NCI-H187 (cell line): ENCODE measurements at regions not wholly inside any gene's neighbourhood (a gene's known extent, or its start where the extent isn't known, plus 50 kb on each side); places are given as distances from the start of the nearest gene placed in this dataset.
"Not testable (repeated sequence)": the region's sequence is repeated elsewhere in the genome, so short reads cannot be mapped to it uniquely, and the experiment has no call there.

Experiments
- DNase-seq, 2 experiments: peaks; one replicate each; lab custom pipeline; 2025; lab: John Stamatoyannopoulos, UW

DNA sequence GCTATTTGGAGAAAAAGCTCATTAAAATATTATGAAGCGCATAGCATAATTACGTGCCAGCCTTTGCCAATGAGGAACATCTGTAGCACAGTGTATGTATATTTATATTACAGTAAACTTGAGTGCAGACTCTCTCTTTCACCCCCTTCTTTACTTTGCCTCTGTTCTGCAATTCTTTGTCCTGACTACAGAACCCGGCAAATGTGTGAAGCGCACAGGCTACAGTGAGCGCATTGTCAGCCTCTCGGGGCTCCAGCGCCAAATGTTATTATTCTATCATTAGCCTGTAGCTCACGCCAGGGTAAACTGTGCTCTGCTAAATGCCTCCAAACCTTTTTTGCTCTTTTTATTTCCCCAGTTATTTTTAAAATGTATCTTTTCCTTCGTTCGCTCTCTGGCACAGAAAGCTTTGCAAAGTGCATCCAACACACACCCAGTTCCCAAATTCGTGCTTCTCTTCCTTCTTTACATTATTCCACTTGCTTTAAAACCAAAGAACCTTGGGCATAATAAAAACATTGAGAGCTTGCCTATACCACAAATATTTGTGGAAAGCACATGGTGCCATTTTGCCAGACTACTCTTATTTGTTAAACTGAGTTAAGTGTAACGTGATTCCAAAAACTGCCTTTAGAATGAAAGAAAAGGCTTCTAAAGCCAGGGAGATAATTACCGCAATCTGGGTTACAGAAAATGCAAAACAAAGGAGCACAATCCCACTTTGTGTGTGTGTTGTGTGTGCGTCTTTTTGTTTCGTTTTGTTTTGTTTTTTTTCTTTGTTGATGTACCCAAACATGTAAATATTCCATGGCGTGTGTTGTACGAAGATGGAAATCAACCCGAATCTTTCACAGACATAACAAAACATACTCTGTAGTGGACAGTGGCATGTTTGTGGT, 164.1 kb upstream of the MPDZ start:
- DNase-seq: no peak

DNA sequence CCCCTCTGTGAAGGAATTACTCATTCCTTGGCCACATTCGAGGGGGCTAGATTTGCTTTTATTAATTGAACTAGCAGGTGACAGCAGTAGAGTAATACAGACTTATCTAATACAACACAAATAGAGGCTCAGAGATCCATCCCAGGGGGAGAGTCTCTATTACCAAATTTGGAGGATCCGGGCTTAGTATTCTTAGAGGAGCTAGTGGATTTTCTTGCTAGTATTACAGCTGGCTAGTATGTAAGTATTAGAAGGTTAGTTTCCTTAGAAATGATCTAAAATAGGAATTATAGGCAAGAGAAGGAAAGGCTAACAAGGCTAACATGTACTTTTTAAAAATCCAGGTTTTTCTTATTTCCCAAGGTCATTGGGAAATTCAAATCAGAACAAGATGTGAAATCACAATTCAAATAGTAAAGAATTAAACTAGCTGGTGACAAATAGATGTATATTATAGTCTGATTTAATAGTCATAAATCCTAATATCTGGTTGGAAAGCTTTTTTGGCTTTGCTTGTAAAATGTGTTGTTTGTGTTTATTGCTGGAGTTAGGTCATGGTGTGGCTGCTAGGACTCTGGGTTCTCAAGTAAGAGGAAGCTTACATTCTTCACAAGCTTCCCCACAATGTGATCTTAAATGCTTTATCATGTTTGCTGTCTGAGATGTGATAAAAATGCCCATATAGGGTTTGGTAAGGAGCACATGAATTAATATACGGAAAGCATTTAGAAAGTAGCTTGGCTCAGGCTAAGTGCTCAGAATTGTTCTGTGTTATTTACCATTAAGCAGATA, 160.4 kb upstream of the MPDZ start:
- DNase-seq: no peak

DNA sequence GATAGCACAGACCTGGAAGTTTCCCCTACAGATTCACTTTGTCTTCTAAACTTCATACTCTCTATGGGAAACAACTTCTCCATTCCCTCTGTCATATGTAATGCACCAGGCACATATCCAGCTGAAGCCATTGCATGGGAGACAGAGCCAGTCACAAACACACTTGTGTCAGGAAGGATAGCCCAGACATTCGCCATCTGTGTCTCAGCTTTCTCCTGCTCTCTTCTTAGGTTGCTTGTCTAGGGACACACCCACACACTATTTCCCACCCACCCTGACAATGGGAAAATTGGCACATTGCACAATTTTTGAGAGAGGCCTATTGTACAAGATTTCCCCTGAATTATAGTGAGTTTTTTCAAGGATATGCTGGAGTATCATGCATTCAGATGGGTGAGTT, 158.4 kb upstream of the MPDZ start:
- no peak for DNase-seq

DNA sequence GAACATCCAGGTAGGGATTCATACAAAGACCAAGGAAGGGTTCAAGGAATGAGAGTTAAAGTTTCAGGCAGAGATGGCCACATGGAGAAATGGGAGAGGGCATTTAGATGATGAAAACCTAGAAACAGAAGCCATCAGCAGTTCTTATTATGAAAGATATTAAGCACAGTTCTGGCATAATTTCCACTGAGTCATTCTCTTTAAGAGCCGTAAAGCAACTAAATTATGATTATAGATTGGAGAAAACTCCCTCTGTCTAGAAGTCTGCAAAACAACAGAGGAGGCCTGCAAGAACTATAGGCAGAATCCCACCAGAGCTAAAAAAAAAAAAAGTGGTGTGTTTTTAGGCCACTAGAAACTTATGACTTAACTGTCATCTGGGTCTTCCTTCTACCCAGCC, 157.1 kb upstream of the MPDZ start:
- DNase-seq: no peak

DNA sequence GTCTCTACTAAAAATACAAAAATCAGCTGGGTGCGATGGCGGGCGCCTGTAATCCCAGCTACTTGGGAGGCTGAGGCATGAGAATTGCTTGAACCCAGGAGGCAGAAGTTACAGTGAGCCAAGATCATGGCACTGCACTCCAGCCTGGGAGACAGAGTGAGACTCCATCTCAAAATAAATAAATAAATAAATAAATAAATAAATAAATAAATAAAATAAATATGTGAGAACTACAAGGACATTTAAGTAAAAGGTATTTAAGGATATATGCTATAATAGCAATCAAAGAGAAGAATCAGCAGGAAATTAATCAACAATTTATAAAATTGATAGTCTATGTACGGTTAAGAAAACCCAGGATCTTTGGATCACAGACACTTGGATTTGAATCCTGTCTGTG, 154.0 kb upstream of the MPDZ start:
- not testable (repeated sequence) for DNase-seq

DNA sequence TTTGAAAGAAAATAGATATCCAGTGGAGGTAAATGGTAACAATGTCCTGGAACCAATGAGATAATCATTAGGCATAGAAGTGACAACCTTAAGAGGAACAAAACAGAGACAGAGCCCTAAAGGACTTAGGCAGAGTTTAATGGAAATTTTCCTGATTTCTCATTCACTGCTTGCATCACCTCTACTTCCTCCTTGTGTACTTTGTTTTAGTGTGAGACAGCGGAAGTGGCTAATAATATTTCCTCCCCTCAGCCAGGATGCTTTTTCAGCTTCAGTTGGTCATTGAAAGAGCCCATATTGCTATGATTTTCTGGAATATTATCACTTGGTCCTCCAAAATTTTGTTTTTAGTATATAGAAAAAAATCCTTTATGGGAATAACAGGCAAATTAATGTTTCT, 153.4 kb upstream of the MPDZ start:
- DNase-seq: no peak

DNA sequence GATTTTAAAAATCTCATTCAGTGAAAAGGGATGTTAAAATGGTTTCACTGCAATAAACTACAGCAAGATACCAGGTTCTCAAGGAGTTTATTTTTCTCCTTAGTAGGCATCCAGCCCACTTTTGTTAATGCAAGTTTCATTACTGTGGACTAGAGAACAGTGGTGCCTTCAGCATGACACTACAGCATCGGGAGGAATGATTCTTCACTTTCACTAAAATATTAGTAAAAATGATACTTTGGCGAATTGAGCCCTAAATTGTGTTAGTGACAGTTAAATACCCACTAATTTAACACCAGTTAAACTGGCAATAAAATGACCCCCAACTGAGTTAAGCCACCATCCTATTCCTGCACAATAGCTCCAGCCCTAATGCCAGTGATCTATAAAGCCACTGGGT, 152.2 kb upstream of the MPDZ start:
- DNase-seq: no peak

DNA sequence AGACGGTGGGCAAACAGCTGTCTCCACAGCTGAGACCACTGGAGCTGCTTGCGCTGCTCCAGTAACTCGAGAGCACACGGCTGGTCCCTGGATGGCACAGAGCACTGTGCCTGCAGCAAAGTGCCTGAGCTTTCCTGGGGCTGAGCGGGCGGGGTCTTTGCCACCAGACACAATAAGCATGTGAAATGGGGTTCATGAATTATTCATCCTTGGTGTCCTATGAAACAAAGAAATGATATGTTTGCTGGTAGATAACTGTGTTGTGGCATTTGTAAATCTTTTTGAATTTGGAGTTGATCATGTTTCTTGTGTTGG, 151.7 kb upstream of the MPDZ start:
- DNase-seq: no peak

DNA sequence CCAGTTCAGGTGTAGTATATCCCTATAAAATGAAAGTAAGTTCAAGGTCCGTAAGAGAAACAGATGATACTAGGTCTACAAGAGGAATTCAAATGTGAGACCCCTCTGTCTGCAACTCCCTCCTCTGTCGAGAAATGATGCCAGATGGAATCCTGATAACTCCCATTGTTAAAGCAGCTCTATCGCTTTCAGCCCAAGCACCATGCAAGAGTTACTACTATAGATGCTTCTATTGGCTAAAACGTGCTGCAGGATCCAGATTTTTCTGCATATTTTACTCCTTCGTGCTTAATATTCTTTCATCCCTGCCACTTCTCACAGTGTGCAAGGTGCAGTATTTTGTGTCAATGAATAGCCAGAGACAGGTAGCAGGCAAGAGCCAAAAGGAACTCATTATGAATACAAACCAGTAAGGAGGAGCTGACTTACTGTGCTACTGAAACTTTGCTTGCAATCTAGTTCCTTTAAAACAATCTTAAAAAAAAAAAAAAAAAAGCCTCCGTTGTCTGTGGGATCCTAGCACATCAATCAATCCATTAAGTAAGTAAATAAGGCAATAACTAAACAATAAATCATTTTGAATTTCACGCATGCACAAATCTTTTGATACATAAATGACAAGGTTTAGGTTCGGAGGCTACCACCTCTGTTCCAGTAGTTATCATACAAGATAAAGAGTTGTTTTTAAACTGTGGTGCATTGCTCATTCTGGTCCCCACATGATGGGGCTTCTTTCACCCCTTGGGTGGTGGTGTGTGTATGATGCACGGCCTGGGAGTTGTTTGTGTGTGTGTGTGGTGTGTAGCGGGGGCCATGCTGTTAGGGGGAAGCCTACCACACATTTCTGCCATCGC, 151.1 kb upstream of the MPDZ start:
- no peak for DNase-seq

DNA sequence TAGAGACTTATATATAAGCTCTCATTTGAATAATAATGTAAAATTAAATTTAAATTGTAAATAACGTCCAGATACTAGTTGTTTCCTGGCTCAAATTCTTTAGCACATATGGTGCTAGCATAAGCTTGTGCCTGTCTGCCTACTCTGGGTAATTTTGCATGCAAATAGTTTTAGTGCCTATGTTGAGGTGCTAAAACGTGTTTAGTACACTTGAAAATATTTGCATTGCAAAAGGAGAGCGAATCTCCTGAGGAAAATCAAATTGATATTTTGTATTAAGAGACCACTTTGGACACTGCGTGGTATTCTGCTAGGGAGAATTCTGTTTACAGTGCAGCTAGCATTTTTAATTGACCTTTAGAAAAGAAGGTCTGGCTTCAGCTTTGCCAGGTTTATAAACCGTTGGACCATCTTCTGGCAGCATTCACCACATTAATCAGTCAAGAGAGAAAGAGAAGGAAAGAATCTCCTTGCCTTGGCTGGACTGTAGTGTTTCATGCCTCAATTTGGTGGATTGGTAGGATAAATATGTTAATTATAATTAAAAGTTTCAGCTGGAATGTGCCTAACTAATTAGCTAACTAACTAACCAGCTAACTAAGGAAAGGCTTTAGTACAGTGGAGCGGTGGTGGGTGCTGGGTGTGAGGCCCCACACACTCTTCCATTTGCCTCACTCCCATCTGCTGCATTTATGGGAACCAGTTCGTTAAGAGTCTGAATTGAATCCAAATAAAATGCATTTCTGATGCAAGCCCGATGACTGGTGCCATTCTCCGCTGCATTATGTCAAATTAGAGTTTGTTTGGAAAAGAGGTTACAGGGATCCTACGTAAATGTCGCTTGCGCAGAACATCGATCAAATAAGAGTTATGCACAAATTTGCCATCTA, 150.1 kb upstream of the MPDZ start:
- no peak for DNase-seq

DNA sequence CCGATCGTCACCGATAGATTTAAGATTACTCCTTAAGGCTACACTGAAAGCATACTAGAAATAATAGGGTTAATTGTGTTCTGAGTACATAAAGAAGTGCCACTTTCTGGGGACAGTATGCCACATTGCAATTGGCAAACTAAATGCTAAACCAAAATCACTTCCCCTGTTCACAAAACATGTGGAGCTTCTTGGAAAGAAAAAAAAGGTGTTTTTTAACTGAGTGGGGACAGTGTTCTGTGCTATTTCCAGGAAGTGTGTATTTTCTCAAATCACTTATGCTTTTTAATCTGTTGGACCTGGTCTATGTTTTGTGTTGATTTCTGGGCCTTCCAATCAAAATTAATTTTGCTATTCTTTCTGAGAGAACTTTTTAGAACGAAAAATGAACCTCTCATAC, 149.3 kb upstream of the MPDZ start:
- no peak for DNase-seq

DNA sequence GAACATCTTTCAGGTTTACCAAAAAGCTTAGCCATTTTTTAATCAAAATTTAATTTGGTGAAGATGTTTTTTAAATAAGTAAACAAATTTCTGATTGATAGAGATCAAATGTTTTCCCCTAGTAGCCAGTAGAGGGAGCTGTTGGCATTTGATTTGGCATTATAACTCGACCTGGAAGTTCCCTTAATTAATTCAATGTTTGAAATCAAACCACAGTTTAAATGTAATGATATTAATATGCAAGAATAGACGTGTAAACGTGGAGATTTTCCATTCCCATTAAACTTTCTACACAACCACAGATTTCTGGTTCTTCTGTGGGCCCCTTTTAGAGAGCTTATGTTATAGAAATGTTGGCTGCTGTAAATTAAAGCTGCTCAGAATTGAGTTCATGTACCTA, 148.1 kb upstream of the MPDZ start:
- peak; percentile 2 to 10 for DNase-seq

DNA sequence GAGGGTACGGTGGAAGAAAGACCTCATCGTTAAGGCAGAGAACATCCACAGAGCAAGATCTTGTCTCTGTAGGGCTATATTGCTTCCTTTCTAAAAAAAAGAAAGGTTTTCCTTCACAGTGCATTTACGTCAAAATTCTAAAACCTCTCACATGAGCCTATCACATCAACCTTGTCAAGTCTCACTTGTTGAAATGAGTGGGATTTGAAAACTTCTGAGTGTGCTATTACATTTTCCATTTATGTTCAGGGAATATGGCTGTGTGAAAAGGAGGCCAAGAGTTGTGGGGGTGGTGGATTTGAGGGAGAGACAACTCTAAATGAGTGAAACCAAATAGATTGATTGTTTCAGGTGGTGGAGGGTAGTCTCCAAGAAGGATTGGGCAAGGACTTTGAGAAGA, 147.1 kb upstream of the MPDZ start:
- no peak for DNase-seq

DNA sequence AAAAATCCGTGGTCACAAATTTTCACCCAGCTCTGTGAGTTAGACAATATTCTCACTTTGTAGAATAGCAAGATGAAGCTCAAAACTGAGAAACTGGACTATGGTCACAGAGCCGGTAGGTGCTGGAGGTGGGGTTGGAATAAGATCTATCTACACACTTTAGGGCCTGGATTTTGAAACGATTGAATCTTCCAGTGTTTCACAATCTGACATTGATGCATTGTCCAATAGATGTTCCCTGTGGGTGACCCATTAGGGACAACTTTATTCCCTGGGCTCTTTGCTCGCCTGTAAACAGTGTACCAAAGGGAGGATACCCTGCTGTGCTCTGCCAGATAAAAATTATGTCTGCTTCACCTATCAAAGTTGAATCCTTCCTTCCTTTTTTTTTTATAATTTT, 145.4 kb upstream of the MPDZ start:
- DNase-seq: no peak

DNA sequence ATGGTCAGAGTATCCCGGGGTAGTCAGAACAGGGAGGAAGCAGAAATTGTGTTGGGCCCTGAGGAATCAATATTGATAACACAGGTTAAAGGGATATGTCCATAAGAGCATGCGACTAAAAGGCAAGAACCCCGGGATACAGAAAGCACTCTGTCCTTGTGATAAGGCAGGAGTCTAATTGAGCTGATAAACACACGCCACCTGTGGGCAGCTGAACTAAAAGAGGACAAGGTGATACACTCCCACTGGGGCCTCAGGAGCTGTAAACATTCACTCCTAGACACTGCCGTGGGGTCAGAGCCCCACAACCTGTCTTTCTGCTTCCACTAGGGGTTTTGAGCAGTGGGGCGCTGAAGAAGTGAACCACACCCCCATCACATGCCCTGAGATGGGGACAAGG, 144.7 kb upstream of the MPDZ start:
- DNase-seq: no peak

DNA sequence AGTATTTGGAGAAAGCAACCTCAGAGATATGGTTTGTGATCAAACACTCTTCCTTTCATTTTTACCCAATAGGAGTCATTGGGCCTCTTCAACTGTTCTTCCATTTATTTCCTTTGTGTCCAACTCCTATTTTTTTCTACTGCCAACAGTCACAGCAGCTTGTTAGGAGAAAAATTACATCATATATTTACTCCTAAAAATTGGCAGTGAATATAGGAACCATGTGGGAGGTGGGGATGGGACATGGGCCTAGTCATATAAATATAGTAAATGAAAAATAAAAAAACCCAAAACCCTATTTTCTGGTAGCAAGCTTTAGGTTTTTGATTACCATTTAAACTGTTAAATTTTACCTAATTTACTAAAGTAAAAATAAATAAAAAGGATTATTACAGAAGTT, 134.9 kb upstream of the MPDZ start:
- DNase-seq: no peak

DNA sequence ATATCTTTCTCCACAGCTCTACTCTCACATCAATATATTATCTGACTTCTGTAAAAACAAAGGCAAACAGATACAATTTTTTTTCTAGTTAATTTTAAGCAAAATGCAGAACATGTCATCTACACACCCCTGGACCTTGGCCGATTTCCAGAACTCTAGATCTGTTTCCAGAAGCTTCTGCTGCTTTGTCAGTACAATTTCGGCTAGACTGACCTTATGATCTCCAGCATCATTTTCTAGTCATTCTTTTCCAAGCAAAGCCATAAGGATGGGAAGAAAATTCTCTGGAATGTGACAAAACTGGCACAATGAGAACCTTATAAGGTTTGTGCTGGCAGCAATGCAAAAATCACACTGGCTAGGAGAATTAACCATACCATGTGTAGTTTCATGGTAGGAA, 132.8 kb upstream of the MPDZ start:
- DNase-seq: no peak

DNA sequence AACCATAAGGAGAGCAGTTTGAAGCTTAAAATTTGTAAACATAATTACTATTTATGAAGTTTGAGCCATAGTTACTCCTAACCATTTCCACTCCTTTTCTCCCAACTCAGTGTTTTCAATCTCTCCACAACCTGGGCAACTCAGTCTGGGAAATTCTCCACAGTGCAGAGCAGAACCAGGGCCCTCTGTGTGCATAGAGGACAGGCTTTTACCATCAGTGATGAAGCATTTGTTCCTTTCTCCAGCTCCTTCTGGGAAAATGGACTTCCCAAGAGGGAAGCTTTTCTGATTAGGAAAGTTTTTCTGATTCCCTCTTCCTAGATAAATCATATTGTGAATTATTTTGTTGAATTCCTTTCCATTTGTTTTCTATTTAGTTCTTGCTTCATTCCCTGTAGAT, 132.3 kb upstream of the MPDZ start:
- no peak for DNase-seq

DNA sequence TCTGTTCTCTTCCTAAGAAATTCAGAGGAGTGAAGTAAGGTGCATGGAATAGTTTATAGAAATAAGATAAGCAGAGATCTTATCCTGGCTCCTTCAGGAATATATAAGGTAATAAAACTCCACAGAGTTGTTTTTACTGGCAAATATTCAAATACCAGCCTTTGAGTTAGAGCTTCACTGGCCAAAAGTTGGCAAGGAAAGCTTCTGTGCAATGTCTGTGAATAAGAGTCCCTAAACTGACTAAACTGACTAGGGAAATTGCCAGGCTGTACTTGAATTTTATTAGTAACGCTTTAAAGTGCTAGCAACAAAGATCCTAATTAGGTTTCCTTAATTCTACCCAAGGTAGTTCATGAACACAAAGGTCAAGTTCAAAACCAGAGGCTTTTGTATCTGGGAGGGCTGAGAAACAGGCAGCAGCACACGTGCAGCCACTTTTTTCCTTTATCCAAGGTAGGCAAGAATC, 131.1 kb upstream of the MPDZ start:
- no peak for DNase-seq

DNA sequence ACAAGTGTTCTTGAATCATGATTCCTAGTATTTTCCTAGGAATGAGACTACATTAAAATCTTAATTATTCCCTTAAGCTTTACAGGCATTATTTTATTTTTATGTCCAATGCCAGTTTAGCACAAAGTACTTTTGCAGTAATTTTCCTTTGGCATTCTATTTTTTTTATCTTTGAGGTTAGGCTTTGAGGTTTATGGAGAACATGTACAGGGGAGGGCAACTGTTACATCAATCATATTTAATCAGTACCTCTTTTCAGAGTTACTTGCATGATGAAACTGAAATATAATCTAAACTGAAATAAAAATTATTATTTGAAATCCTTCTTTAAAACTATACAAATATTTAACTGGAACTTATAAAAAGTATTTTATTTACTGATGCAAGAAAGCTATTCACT, 118.2 kb upstream of the MPDZ start:
- DNase-seq: no peak

DNA sequence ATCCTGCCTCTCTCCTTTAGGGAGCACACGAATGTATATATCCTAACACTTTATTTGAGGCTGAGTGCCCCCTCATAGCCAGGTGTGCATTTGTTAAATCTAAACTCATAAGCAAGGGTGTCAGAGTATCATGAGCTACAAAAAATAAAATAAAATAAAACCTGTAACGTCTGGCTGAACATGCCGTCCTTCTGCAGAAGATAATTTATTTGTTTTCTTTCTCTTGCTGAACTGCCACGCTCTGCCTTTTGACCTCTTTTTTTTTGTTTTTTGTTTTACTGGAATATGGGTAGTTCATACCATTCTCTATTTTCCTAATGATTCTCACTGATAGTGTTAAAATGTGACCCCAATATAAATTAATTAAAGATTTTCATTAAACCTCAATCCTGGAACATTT, 117.7 kb upstream of the MPDZ start:
- no peak for DNase-seq

DNA sequence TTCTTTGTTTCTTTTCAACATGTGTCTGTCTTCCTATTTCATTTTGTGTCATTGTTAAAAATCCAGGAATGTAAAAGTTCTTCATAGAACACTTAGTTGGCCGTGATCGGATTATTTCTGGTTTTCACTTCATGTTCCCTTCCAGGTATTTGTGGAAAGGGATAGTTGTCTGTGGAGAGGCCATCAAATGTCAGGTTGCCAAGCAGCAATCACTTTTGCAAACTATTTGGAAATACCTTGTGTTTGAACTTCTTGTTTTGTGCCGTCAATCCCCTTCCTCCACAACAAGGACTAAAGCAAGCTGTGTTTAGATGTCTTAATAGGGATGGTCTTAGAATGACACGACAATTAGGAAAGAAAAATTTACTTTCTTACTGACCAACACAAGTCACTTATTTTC, 116.9 kb upstream of the MPDZ start:
- no peak for DNase-seq
